ENCODE measurements at regions not wholly inside any gene's neighbourhood (a gene's known extent, or its start where the extent isn't known, plus 50 kb on each side); places are given as distances from the start of the nearest gene placed in this dataset.

- peaks cover 7% of the 10 kb centered on the region for H3K9me3 Mint-ChIP-seq
- no peaks in the 10 kb centered on the region for H3K27me3 Mint-ChIP-seq
- CTCF ChIA-PET = no interaction called here
- no peak overlapping the region for H3K27ac Mint-ChIP-seq
- no peaks in the 10 kb centered on the region for H3K4me1 Mint-ChIP-seq
- no peaks in the 10 kb centered on the region for H3K36me3 Mint-ChIP-seq
- no peak for DNase-seq
- H3K4me3 Mint-ChIP-seq = no peak overlapping the region
These were observed 329.2 kb downstream of the LIG4 start for GRCh38 chr13:107886118-107886517.

- Mint-ChIP-seq H3K27me3 (no peaks in the 10 kb centered on the region), H3K4me1 (no peaks in the 10 kb centered on the region), H3K4me3 (no peak overlapping the region), H3K27ac (no peak overlapping the region), H3K36me3 (no peaks in the 10 kb centered on the region), H3K9me3 (peaks cover 7% of the 10 kb centered on the region)
- no peak for DNase-seq
- CTCF ChIA-PET = no interaction called here
These were observed 330.8 kb downstream of the LIG4 start for GRCh38 chr13:107884564-107884963.

- Mint-ChIP-seq H3K4me3 (no peak overlapping the region), H3K9me3 (peaks cover 4% of the 10 kb centered on the region), H3K4me1 (no peaks in the 10 kb centered on the region), H3K27ac (no peak overlapping the region), H3K27me3 (no peaks in the 10 kb centered on the region), H3K36me3 (no peaks in the 10 kb centered on the region)
- CTCF ChIA-PET = no interaction called here
- DNase-seq = no peak
These were observed 331.7 kb downstream of the LIG4 start for GRCh38 chr13:107883561-107884175.

- no peak for DNase-seq
- Mint-ChIP-seq H3K27me3 (no peaks in the 10 kb centered on the region), H3K9me3 (peaks cover 4% of the 10 kb centered on the region), H3K27ac (no peak overlapping the region), H3K4me3 (no peak overlapping the region), H3K4me1 (no peaks in the 10 kb centered on the region), H3K36me3 (no peaks in the 10 kb centered on the region)
- CTCF ChIA-PET = no interaction called here
These were observed 332.4 kb downstream of the LIG4 start for GRCh38 chr13:107882708-107883560.

GRCh38 chr13:107881362-107881761 is 334.0 kb downstream of the LIG4 start:
- no peaks in the 10 kb centered on the region for H3K27me3 Mint-ChIP-seq
- H3K4me3 Mint-ChIP-seq = no peak overlapping the region
- CTCF ChIA-PET = no interaction called here
- H3K9me3 Mint-ChIP-seq = peaks cover 4% of the 10 kb centered on the region
- no peaks in the 10 kb centered on the region for H3K4me1 Mint-ChIP-seq
- H3K36me3 Mint-ChIP-seq = no peaks in the 10 kb centered on the region
- no peak for DNase-seq
- no peak overlapping the region for H3K27ac Mint-ChIP-seq

- CTCF ChIA-PET = no interaction called here
- no peaks in the 10 kb centered on the region for H3K27me3 Mint-ChIP-seq
- no peak overlapping the region for H3K4me3 Mint-ChIP-seq
- H3K27ac Mint-ChIP-seq = no peak overlapping the region
- no peaks in the 10 kb centered on the region for H3K4me1 Mint-ChIP-seq
- no peak for DNase-seq
- no peaks in the 10 kb centered on the region for H3K9me3 Mint-ChIP-seq
- H3K36me3 Mint-ChIP-seq = no peaks in the 10 kb centered on the region
These were observed 340.9 kb downstream of the LIG4 start for GRCh38 chr13:107874456-107874855.

GRCh38 chr13:107873926-107874325 is 341.4 kb downstream of the LIG4 start:
- H3K36me3 Mint-ChIP-seq = no peaks in the 10 kb centered on the region
- no peak for DNase-seq
- no peaks in the 10 kb centered on the region for H3K27me3 Mint-ChIP-seq
- H3K9me3 Mint-ChIP-seq = no peaks in the 10 kb centered on the region
- CTCF ChIA-PET = no interaction called here
- no peak overlapping the region for H3K27ac Mint-ChIP-seq
- no peaks in the 10 kb centered on the region for H3K4me1 Mint-ChIP-seq
- H3K4me3 Mint-ChIP-seq = no peak overlapping the region

- Mint-ChIP-seq H3K36me3 (no peaks in the 10 kb centered on the region), H3K4me1 (peaks cover 7% of the 10 kb centered on the region), H3K4me3 (no peak overlapping the region), H3K27ac (no peak overlapping the region), H3K9me3 (no peaks in the 10 kb centered on the region), H3K27me3 (peaks cover 35% of the 10 kb centered on the region)
- DNase-seq = no peak
- CTCF ChIA-PET = no interaction called here
These were observed 344.9 kb downstream of the LIG4 start for GRCh38 chr13:107870400-107870799.

- peaks cover 7% of the 10 kb centered on the region for H3K4me1 Mint-ChIP-seq
- no peaks in the 10 kb centered on the region for H3K36me3 Mint-ChIP-seq
- no peak overlapping the region for H3K4me3 Mint-ChIP-seq
- H3K27me3 Mint-ChIP-seq = peaks cover 40% of the 10 kb centered on the region
- peak overlapping the region; percentile 37 for H3K27ac Mint-ChIP-seq
- no peak for DNase-seq
- no peaks in the 10 kb centered on the region for H3K9me3 Mint-ChIP-seq
- CTCF ChIA-PET = no interaction called here
These were observed 347.4 kb downstream of the LIG4 start for GRCh38 chr13:107867701-107868661.

- Mint-ChIP-seq H3K36me3 (no peaks in the 10 kb centered on the region), H3K27ac (no peak overlapping the region), H3K27me3 (peaks cover 40% of the 10 kb centered on the region), H3K4me1 (peaks cover 7% of the 10 kb centered on the region), H3K4me3 (no peak overlapping the region), H3K9me3 (no peaks in the 10 kb centered on the region)
- DNase-seq = no peak
- CTCF ChIA-PET = no interaction called here
These were observed 348.3 kb downstream of the LIG4 start for GRCh38 chr13:107866941-107867623.

- H3K4me3 Mint-ChIP-seq = no peak overlapping the region
- CTCF ChIA-PET = no interaction called here
These were observed 349.1 kb downstream of the LIG4 start for GRCh38 chr13:107866032-107866940.

GRCh38 chr13:107865643-107866031 is 349.7 kb downstream of the LIG4 start:
- CTCF ChIA-PET = no interaction called here
- Mint-ChIP-seq H3K4me3 (no peak overlapping the region), H3K4me1 (peaks cover 7% of the 10 kb centered on the region), H3K9me3 (no peaks in the 10 kb centered on the region), H3K27me3 (peaks cover 40% of the 10 kb centered on the region), H3K36me3 (no peaks in the 10 kb centered on the region), H3K27ac (no peak overlapping the region)
- DNase-seq = no peak

More at GRCh38 chr13:107866032-107866940, 349.1 kb downstream of the LIG4 start:
- H3K4me1 Mint-ChIP-seq = peaks cover 7% of the 10 kb centered on the region
- DNase-seq = no peak
- H3K27ac Mint-ChIP-seq = no peak overlapping the region
- peaks cover 40% of the 10 kb centered on the region for H3K27me3 Mint-ChIP-seq
- no peaks in the 10 kb centered on the region for H3K9me3 Mint-ChIP-seq
- no peaks in the 10 kb centered on the region for H3K36me3 Mint-ChIP-seq

- no peak overlapping the region for H3K4me3 Mint-ChIP-seq
- no peak for DNase-seq
- CTCF ChIA-PET = no interaction called here
- no peaks in the 10 kb centered on the region for H3K36me3 Mint-ChIP-seq
- peaks cover 40% of the 10 kb centered on the region for H3K27me3 Mint-ChIP-seq
- peaks cover 7% of the 10 kb centered on the region for H3K4me1 Mint-ChIP-seq
- H3K9me3 Mint-ChIP-seq = no peaks in the 10 kb centered on the region
- H3K27ac Mint-ChIP-seq = no peak overlapping the region
These were observed 350.1 kb downstream of the LIG4 start for GRCh38 chr13:107865318-107865575.
